Fibroblast of villous mesenchyme (primary cell): ENCODE measurements at regions not wholly inside any gene's neighbourhood (a gene's known extent, or its start where the extent isn't known, plus 50 kb on each side); places are given as distances from the start of the nearest gene placed in this dataset.

Experiments
- DNase-seq: peaks from one replicate; pipeline ENCODE4 v3.0.0-alpha.2; 2010; ENCODE audit warnings: low read depth
- H3K4me3 ChIP-seq: 2 replicates; pipeline ENCODE4 v1.5.1; 2011; ENCODE audit warnings: low read depth, mild to moderate bottlenecking, low read length
- CTCF ChIP-seq: IDR thresholded peaks from 2 replicates; pipeline ENCODE4 v1.5.1; 2012; ENCODE audit warnings: low read depth, mild to moderate bottlenecking, low read length; ENCODE audit not compliant: insufficient read depth

GRCh38 chr20:12605751-12606150, 403.0 kb upstream of the SPTLC3 start:
- TF ChIP-seq CTCF, result no peak
- no peak for DNase-seq
- no peak overlapping the region for H3K4me3 ChIP-seq

- DNase-seq, result no peak
- TF ChIP-seq CTCF, result no peak
Observed at GRCh38 chr20:12610871-12611270, 397.9 kb upstream of the SPTLC3 start.

GRCh38 chr20:12614764-12615163, 394.0 kb upstream of the SPTLC3 start:
- no peak for DNase-seq
- H3K4me3 ChIP-seq, result no peak overlapping the region
- no peak for TF ChIP-seq CTCF

More at GRCh38 chr20:12610871-12611270, 397.9 kb upstream of the SPTLC3 start:
- H3K4me3 ChIP-seq, result no peak overlapping the region

DNA sequence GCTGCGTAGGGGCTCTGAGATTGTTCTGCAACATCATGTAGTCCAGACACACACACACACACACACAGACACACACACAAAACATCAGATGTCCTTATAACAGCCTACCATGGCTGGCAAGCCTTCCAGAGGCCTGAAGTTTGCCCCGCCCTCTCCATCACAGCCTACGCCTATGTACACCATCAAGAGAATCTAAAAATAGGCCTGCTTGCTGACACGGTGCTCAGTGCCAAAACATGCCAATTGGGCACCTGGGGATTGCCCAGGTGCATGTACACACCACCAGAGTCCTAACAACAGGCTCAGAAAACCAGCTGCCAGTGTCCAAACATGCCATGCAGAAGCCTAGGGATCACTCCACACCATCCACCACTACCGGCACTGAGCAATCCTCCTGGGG, 391.7 kb upstream of the SPTLC3 start:
- no peak overlapping the region for H3K4me3 ChIP-seq
- DNase-seq, result no peak
- no peak for TF ChIP-seq CTCF

DNA sequence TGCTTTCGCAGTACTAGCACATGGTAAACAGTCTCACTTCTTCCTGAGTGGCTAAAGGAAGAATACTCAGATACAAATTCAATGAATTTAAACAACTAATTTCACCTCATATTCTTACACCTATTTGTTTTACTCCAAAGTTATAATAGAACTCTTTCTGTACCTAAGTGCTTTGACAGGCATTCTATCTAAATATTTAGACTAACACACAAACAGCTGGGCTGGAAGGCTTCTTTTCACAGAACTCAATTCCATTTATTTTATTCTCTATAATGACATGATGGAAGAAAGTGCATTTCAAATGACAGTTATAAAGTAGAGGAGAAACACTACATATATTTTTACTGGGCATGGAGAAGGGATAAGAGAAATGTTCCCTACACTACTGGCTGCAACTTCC, 384.9 kb upstream of the SPTLC3 start:
- TF ChIP-seq CTCF, result no peak
- DNase-seq, result no peak
- no peak overlapping the region for H3K4me3 ChIP-seq

DNA sequence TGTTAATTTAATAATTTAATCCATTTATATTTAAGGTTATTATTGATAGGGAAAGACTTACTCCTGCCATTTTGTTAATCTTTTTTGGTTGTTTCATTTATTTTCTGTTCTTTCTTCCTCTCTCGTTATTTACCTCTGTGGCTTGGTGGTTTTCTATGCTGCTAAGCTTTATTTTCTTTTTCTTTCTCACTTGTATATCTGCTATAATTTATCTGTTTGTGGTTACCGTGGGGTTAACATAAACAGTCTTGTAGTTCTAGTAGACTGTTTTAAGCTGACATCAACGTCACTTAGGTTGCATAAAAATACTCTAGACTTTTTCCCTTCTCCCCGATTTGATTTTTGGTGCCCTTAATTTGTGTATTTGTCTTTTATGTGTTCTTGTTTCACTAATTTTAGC, 381.3 kb upstream of the SPTLC3 start:
- no peak for TF ChIP-seq CTCF
- peak; percentile 5 for DNase-seq
- H3K4me3 ChIP-seq, result no peak overlapping the region

DNA sequence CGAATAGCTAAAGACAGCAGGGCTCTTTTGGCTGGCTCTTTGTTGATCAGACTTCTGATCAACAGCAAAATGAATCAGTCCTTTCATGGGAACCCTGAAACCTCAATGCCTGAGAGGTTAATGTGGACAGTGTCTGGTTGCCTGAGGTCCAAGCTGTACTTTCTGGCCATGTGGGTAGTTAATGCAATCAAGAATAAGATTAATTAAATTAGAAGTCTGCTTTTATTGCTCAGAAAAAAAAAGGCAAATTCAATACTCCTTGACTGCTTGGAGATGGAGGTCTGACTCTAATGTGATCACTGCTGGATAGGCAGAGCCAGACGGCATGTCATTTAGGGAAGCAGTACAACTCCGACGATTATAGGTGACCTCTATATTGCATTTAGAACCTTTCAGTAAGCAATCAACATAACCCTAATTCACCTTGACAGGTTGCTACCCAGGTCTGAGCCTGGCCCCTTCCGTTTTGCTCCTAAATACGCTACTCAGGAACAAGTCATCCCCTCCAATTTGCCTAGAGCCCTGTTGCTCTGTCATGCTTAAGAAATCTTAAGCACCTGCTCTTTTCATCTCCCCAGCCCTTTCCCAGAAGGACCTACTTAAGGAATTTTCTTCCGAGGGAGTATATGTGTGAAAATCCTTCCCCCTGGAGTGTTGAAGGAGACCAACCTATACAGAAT, 370.0 kb upstream of the SPTLC3 start:
- DNase-seq, result no peak
- no peak for TF ChIP-seq CTCF
- no peak overlapping the region for H3K4me3 ChIP-seq
